Uterus (tissue), 2 donors: ENCODE measurements at regions not wholly inside any gene's neighbourhood (a gene's known extent, or its start where the extent isn't known, plus 50 kb on each side); places are given as distances from the start of the nearest gene placed in this dataset.

Experiments
- POLR2A ChIP-seq, 2 donors: fragments of 450-650 bp; IDR thresholded peaks; one replicate each; pipeline ENCODE4 v1.6.1; 2016; ENCODE audit warnings: antibody characterized with exemption in 2 of 2, mild to moderate bottlenecking in 1 of 2, moderate library complexity in 1 of 2
- TF ChIP-seq, protein P1 (sequence below), 4 experiments: fragments of 200-600 bp in 2 of 4; fragments of 450-650 bp in 2 of 4; sonication (generic) in 2 of 4; IDR thresholded peaks; one replicate each; pipeline ENCODE4 v1.5.1; 2016 to 2019; ENCODE audit warnings: antibody characterized with exemption in 4 of 4, mild to moderate bottlenecking in 2 of 4, moderate library complexity in 1 of 4

- no peak for TF ChIP-seq POLR2A (IDR thresholded peaks at IDR 0.05)
- TF ChIP-seq, protein P1, sequence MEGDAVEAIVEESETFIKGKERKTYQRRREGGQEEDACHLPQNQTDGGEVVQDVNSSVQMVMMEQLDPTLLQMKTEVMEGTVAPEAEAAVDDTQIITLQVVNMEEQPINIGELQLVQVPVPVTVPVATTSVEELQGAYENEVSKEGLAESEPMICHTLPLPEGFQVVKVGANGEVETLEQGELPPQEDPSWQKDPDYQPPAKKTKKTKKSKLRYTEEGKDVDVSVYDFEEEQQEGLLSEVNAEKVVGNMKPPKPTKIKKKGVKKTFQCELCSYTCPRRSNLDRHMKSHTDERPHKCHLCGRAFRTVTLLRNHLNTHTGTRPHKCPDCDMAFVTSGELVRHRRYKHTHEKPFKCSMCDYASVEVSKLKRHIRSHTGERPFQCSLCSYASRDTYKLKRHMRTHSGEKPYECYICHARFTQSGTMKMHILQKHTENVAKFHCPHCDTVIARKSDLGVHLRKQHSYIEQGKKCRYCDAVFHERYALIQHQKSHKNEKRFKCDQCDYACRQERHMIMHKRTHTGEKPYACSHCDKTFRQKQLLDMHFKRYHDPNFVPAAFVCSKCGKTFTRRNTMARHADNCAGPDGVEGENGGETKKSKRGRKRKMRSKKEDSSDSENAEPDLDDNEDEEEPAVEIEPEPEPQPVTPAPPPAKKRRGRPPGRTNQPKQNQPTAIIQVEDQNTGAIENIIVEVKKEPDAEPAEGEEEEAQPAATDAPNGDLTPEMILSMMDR (IDR thresholded peaks at IDR 0.05): no peak
These were observed 630.7 kb upstream of the GRM3 start for GRCh38 chr7:86012971-86013370.
